Keratinocyte (primary cell): ENCODE measurements at regions not wholly inside any gene's neighbourhood (a gene's known extent, or its start where the extent isn't known, plus 50 kb on each side); places are given as distances from the start of the nearest gene placed in this dataset.

ENCODE experiments used
- CTCF ChIP-seq, 3 experiments: IDR thresholded peaks in 1 of 3; conservative IDR thresholded peaks in 1 of 3; optimal IDR thresholded peaks in 1 of 3; 2 replicates in 2 of 3; 3 replicates in 1 of 3; pipeline versions ENCODE3 to v1.5.1; 2011; ENCODE audit warnings: low read length in 3 of 3, mild to moderate bottlenecking in 3 of 3, moderate library complexity in 2 of 3, control low read depth in 1 of 3, inconsistent platforms in 1 of 3; ENCODE audit not compliant: insufficient read depth in 2 of 3; ENCODE audit errors: extremely low read depth in 1 of 3
- EZH2 ChIP-seq: IDR thresholded peaks from one replicate; pipeline ENCODE4 v1.6.1; 2012; ENCODE audit warnings: inconsistent platforms, mild to moderate bottlenecking, low read length, moderate library complexity

GRCh38 chr4:31261632-31262031, 541.5 kb downstream of the PCDH7 start:
- TF ChIP-seq CTCF (optimal IDR thresholded peaks at IDR 0.05 in 1 of 3, IDR thresholded peaks at IDR 0.05 in 1 of 3, conservative IDR thresholded peaks at IDR 0.05 in 1 of 3; ENCODE audit: extremely low read depth in 1 of 3, insufficient read depth in 2 of 3, low read length in 3 of 3), result no peak
- no peak for TF ChIP-seq EZH2
